Panc1 (cell line): ENCODE measurements at regions not wholly inside any gene's neighbourhood (a gene's known extent, or its start where the extent isn't known, plus 50 kb on each side); places are given as distances from the start of the nearest gene placed in this dataset.
"Not testable (repeated sequence)": the region's sequence is repeated elsewhere in the genome, so short reads cannot be mapped to it uniquely, and the experiment has no call there.

Experiments
- ATAC-seq: fragments of 200-7000 bp; cut with Tn5 transposase; 2 replicates; pipeline ENCODE4 v1.9.1; 2020; ENCODE audit warnings: mild to moderate bottlenecking, moderate library complexity
- BruUV-seq: library from RNA; stranded (reverse); fragments of 400-500 nt; replicated peaks from 2 replicates; lab custom pipeline; 2021; lab: Mats Ljungman, UMichigan
- CTCF ChIA-PET: fragments of 300-600 bp; sonication (Branson Sonifier 250); formaldehyde crosslinking; loops from one replicate; lab custom pipeline; 2022; ENCODE audit warnings: antibody characterized with exemption; lab: Charles Lee
- POLR2A ChIA-PET: fragments of 300-600 bp; sonication (Branson Sonifier 250); formaldehyde crosslinking; loops from one replicate; lab custom pipeline; 2022; ENCODE audit warnings: antibody characterized with exemption; lab: Charles Lee
- DNase-seq: peaks from one replicate; pipeline ENCODE4 v3.0.0-alpha.2; 2010; ENCODE audit warnings: low read depth, low spot score
- H3K27ac ChIP-seq: 2 replicates; pipeline ENCODE4 v1.5.1; 2011; ENCODE audit warnings: mild to moderate bottlenecking, low read length, inconsistent platforms
- H3K27me3 ChIP-seq: fragments of 200-500 bp; sonication (Bioruptor generic); 2 replicates; pipeline ENCODE4 v1.6.0; 2014; ENCODE audit warnings: low read length, inconsistent platforms; ENCODE audit not compliant: control insufficient read depth, insufficient read depth
- H3K36me3 ChIP-seq: fragments of 200-500 bp; sonication (Bioruptor generic); 2 replicates; pipeline ENCODE4 v1.5.1; 2014; ENCODE audit warnings: inconsistent platforms, mild to moderate bottlenecking, low read length, moderate library complexity; ENCODE audit not compliant: control insufficient read depth, insufficient read depth
- H3K4me1 ChIP-seq: 2 replicates; pipeline ENCODE4 v1.5.1; 2011; ENCODE audit warnings: inconsistent platforms, mild to moderate bottlenecking, low read length, moderate library complexity; ENCODE audit not compliant: control insufficient read depth, insufficient read depth
- H3K4me3 ChIP-seq, 2 experiments: 2 replicates each; pipeline ENCODE4 v1.5.1; 2011 to 2012; ENCODE audit warnings: low read depth in 2 of 2, low read length in 2 of 2, mild to moderate bottlenecking in 2 of 2, inconsistent platforms in 1 of 2, moderate library complexity in 1 of 2
- H3K9me3 ChIP-seq: fragments of 200-500 bp; sonication (Bioruptor generic); 2 replicates; pipeline ENCODE4 v1.5.1; 2014; ENCODE audit warnings: low read depth, mild to moderate bottlenecking, inconsistent platforms, low read length, moderate library complexity; ENCODE audit not compliant: control insufficient read depth, insufficient read depth
- POLR2AphosphoS5 ChIP-seq: IDR thresholded peaks from 2 replicates; pipeline ENCODE4 v1.6.1; 2012; ENCODE audit warnings: mild to moderate bottlenecking, low read depth, low read length, moderate library complexity
- SIN3A ChIP-seq: IDR thresholded peaks from 2 replicates; pipeline ENCODE4 v1.6.1; 2012; ENCODE audit warnings: low read depth, mild to moderate bottlenecking, low read length, moderate library complexity, borderline replicate concordance; ENCODE audit not compliant: insufficient read depth
- TCF7L2 ChIP-seq: IDR thresholded peaks from 2 replicates; pipeline ENCODE4 v1.6.1; 2011; ENCODE audit warnings: mild to moderate bottlenecking, low read depth, low read length, inconsistent platforms
- in situ Hi-C: cut with HindIII; loops from 2 replicates; pipeline ENCODE4 v1.10.0; 2016; ENCODE audit warnings: low sequenced_read_pairs, low pct_unique_long_range_greater_than_20kb
- intact Hi-C: fragments of 100-400 bp; cut with micrococcal nuclease; formaldehyde crosslinking; loops from one replicate; pipeline ENCODE4 v1.10.0; 2022; ENCODE audit not compliant: unreplicated experiment
- TF ChIP-seq, protein P1 (sequence below), 2 experiments: IDR thresholded peaks; 2 replicates each; pipeline ENCODE4 v1.6.1; 2011 to 2012; ENCODE audit warnings: low read depth in 2 of 2, control low read depth in 1 of 2, low read length in 1 of 2, mild to moderate bottlenecking in 1 of 2, moderate library complexity in 1 of 2; ENCODE audit not compliant: insufficient read depth in 1 of 2
- TF ChIP-seq, protein P2 (sequence below): fragments of 450-650 bp; IDR thresholded peaks from 2 replicates; pipeline ENCODE4 v1.5.1; 2017; ENCODE audit warnings: mild to moderate bottlenecking

DNA sequence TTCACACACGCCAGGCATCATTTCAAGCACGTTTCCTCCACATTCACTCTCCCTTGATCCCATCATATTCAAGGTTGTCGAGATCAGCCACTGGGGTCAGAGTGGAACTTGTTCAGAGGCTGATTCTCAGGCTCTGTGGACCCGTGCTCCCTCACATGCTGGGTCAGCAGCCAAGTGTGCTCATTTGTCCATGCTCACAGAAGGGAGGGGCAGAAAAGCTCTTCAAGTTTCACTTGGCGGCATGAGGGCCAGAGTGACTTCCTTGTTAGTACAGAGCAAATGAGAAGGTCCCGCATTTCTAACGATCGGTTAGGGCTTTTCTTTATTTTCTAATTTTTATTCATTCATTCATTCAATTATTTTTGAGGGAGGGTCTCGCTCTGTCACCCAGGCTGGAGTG, 82.2 kb downstream of the EBLN1 start:
- H3K4me1 ChIP-seq, result no peaks in the 10 kb centered on the region
- no peak overlapping the region for H3K4me3 ChIP-seq
- no peaks in the 10 kb centered on the region for H3K9me3 ChIP-seq
- TF ChIP-seq, protein P1, sequence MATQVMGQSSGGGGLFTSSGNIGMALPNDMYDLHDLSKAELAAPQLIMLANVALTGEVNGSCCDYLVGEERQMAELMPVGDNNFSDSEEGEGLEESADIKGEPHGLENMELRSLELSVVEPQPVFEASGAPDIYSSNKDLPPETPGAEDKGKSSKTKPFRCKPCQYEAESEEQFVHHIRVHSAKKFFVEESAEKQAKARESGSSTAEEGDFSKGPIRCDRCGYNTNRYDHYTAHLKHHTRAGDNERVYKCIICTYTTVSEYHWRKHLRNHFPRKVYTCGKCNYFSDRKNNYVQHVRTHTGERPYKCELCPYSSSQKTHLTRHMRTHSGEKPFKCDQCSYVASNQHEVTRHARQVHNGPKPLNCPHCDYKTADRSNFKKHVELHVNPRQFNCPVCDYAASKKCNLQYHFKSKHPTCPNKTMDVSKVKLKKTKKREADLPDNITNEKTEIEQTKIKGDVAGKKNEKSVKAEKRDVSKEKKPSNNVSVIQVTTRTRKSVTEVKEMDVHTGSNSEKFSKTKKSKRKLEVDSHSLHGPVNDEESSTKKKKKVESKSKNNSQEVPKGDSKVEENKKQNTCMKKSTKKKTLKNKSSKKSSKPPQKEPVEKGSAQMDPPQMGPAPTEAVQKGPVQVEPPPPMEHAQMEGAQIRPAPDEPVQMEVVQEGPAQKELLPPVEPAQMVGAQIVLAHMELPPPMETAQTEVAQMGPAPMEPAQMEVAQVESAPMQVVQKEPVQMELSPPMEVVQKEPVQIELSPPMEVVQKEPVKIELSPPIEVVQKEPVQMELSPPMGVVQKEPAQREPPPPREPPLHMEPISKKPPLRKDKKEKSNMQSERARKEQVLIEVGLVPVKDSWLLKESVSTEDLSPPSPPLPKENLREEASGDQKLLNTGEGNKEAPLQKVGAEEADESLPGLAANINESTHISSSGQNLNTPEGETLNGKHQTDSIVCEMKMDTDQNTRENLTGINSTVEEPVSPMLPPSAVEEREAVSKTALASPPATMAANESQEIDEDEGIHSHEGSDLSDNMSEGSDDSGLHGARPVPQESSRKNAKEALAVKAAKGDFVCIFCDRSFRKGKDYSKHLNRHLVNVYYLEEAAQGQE (IDR thresholded peaks at IDR 0.05; ENCODE audit: insufficient read depth in 1 of 2, low read depth in 2 of 2, low read length in 1 of 2), result no peak
- BruUV-seq, result no TSS peak
- intact Hi-C loops, result no loop called here
- ATAC-seq, result no peak
- H3K36me3 ChIP-seq, result no peaks in the 10 kb centered on the region
- POLR2A ChIA-PET, result no interaction called here
- no peak overlapping the region for H3K27ac ChIP-seq
- no peaks in the 10 kb centered on the region for H3K27me3 ChIP-seq
- in situ Hi-C loops, result no loop called here
- DNase-seq, result no peak
- CTCF ChIA-PET, result no interaction called here

DNA sequence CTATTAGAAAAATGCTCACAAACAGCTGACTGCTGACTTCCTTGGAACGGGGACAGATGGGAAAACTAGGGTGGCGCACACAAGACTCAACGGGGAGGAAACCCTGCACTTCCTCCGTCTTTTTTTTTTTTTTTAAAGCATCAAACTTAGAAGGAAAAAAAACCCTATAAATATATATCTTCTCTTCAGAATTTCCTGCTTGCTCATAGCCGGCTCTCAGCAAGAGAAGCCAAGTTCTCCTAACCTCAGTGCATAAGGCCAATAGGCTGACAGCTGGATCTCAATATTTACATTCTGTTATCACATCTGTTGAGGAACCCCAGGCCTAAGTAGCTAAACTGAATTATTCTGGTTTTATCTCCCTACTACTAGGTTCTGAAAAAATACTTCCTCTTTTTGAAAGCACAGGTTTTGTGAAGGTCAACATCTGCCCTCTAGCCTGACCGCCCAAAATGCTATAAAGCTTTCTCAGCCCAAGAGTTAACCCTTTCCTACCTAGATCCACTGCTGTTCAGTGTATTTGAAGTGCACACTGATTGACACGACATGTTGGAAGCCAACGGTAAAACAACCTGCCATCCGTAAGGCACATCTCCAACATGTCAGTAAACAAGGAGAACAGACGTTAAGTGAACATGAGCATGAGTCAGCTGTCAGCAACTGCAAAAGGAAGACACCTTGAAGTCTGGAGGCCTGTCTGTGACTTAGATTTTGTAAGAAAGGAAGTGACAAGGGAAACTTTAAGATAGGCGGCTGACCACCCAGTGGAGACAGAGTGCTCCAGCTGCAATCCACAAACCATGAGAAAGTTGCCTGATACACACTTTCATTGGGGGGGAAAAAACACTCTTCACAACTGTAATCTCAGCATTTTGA, 83.8 kb downstream of the EBLN1 start:
- BruUV-seq, result no TSS peak
- Histone ChIP-seq H3K27me3 (no peaks in the 10 kb centered on the region), H3K4me1 (no peaks in the 10 kb centered on the region), H3K27ac (no peak overlapping the region), H3K36me3 (no peaks in the 10 kb centered on the region), H3K4me3 (no peak overlapping the region), H3K9me3 (no peaks in the 10 kb centered on the region)
- DNase-seq, result no peak
- in situ Hi-C loops, result no loop called here
- no peak for ATAC-seq
- intact Hi-C loops, result no loop called here
- TF ChIP-seq, protein P1 (IDR thresholded peaks at IDR 0.05; ENCODE audit: insufficient read depth in 1 of 2, low read depth in 2 of 2, low read length in 1 of 2), result no peak
- TF ChIP-seq, protein P2, sequence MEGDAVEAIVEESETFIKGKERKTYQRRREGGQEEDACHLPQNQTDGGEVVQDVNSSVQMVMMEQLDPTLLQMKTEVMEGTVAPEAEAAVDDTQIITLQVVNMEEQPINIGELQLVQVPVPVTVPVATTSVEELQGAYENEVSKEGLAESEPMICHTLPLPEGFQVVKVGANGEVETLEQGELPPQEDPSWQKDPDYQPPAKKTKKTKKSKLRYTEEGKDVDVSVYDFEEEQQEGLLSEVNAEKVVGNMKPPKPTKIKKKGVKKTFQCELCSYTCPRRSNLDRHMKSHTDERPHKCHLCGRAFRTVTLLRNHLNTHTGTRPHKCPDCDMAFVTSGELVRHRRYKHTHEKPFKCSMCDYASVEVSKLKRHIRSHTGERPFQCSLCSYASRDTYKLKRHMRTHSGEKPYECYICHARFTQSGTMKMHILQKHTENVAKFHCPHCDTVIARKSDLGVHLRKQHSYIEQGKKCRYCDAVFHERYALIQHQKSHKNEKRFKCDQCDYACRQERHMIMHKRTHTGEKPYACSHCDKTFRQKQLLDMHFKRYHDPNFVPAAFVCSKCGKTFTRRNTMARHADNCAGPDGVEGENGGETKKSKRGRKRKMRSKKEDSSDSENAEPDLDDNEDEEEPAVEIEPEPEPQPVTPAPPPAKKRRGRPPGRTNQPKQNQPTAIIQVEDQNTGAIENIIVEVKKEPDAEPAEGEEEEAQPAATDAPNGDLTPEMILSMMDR, result no peak
- TF ChIP-seq TCF7L2, result no peak
- no peak for TF ChIP-seq POLR2AphosphoS5
- no peak for TF ChIP-seq SIN3A
- ChIA-PET POLR2A (no interaction called here), CTCF (no interaction called here)

GRCh38 chr10:22130824-22131223, 87.0 kb downstream of the EBLN1 start:
- DNase-seq, H3K36me3 ChIP-seq, BruUV-seq, H3K27ac ChIP-seq, CTCF ChIA-PET, ATAC-seq, in situ Hi-C loops, H3K9me3 ChIP-seq, H3K4me1 ChIP-seq, H3K27me3 ChIP-seq, intact Hi-C loops, H3K4me3 ChIP-seq, POLR2A ChIA-PET: not testable (repeated sequence)

- BruUV-seq, in situ Hi-C loops, H3K36me3 ChIP-seq, DNase-seq, ATAC-seq, H3K27ac ChIP-seq, POLR2A ChIA-PET, H3K27me3 ChIP-seq, H3K4me1 ChIP-seq, intact Hi-C loops, H3K9me3 ChIP-seq, CTCF ChIA-PET, H3K4me3 ChIP-seq: not testable (repeated sequence)
Measured at GRCh38 chr10:22129612-22130011, 88.2 kb downstream of the EBLN1 start.
